Astrocyte (in vitro differentiated cells and primary cell): ENCODE measurements at regions not wholly inside any gene's neighbourhood (a gene's known extent, or its start where the extent isn't known, plus 50 kb on each side); places are given as distances from the start of the nearest gene placed in this dataset.

ENCODE experiments used
- CTCF ChIP-seq: IDR thresholded peaks from 2 replicates; pipeline ENCODE4 v1.5.1; 2011; ENCODE audit warnings: low read depth, mild to moderate bottlenecking, inconsistent platforms, low read length, moderate library complexity; ENCODE audit not compliant: insufficient read depth
- EZH2 ChIP-seq: IDR thresholded peaks from 2 replicates; pipeline ENCODE4 v1.6.1; 2012; ENCODE audit warnings: mild to moderate bottlenecking, low read length, inconsistent platforms; ENCODE audit not compliant: insufficient read depth

- TF ChIP-seq CTCF: no peak
- TF ChIP-seq EZH2: no peak
Measured at GRCh38 chr20:55592866-55593265, 412.5 kb downstream of the CBLN4 start.
